Sigmoid colon (tissue), 6 donors: ENCODE measurements at regions not wholly inside any gene's neighbourhood (a gene's known extent, or its start where the extent isn't known, plus 50 kb on each side); places are given as distances from the start of the nearest gene placed in this dataset.

Experiments
- DNase-seq: peaks from one replicate; pipeline ENCODE4 v3.0.0-alpha.2; 2019
- H3K27ac ChIP-seq, 4 donors: fragments of 200-600 bp; sonication (generic); one replicate each; pipeline ENCODE4 v1.5.1; 2016 to 2019; ENCODE audit warnings: mild to moderate bottlenecking in 1 of 4
- H3K27me3 ChIP-seq, 3 donors: fragments of 200-600 bp; sonication (generic); one replicate each; pipeline ENCODE4 v1.5.1; 2019; ENCODE audit warnings: mild to moderate bottlenecking in 1 of 3
- H3K36me3 ChIP-seq, 4 donors: fragments of 200-600 bp; sonication (generic); one replicate each; pipeline ENCODE4 v1.5.1; 2016 to 2019
- H3K4me1 ChIP-seq, 4 donors: fragments of 200-600 bp; sonication (generic); one replicate each; pipeline ENCODE4 v1.5.1; 2017 to 2019
- H3K4me3 ChIP-seq, 4 donors: fragments of 200-600 bp; sonication (generic); one replicate each; pipeline ENCODE4 v1.5.1; 2017 to 2019; ENCODE audit warnings: mild to moderate bottlenecking in 2 of 4, moderate library complexity in 1 of 4
- H3K9me3 ChIP-seq, 4 donors: fragments of 200-600 bp in 3 of 4; sonication (generic) in 3 of 4; one replicate each; pipeline versions ENCODE4 v1.5.1 to v1.6.1; 2013 to 2019
- CTCF ChIP-seq, 4 experiments: fragments of 450-650 bp in 3 of 4; fragments of 200-600 bp in 1 of 4; IDR thresholded peaks; one replicate each; pipeline ENCODE4 v1.5.1; 2016 to 2019; ENCODE audit warnings: antibody characterized with exemption in 4 of 4, mild to moderate bottlenecking in 3 of 4, moderate library complexity in 2 of 4
- EP300 ChIP-seq, 4 donors: sonication (generic); formaldehyde crosslinking; IDR thresholded peaks; one replicate each; pipeline ENCODE4 v1.6.1; 2017; ENCODE audit warnings: antibody characterized with exemption in 4 of 4
- POLR2A ChIP-seq, 2 donors: fragments of 450-650 bp; IDR thresholded peaks; one replicate each; pipeline ENCODE4 v1.6.1; 2016; ENCODE audit warnings: antibody characterized with exemption in 2 of 2, mild to moderate bottlenecking in 2 of 2, moderate library complexity in 2 of 2
- POLR2AphosphoS5 ChIP-seq, 4 donors: sonication (generic); formaldehyde crosslinking; IDR thresholded peaks; one replicate each; pipeline ENCODE4 v1.6.1; 2017; ENCODE audit warnings: antibody characterized with exemption in 4 of 4
- WGBS, 2 donors: extraction: QIAGEN DNeasy Blood & Tissue Kit; methylation state at CpG; one replicate each; pipeline ENCODE4 v1.1.7; 2013; 5-methylcytosine and 5-hydroxymethylcytosine counted together
- intact Hi-C: fragments of 100-400 bp; cut with DNase I; formaldehyde crosslinking; loops from one replicate; pipeline ENCODE4 v1.15.1; 2023
- donor health status: healthy with polysubstance abuse.
- donor health status: healthy.

GRCh38 chr12:13719986-13720385 is 261.4 kb downstream of the GRIN2B start:
- Histone ChIP-seq H3K9me3 (no peaks in the 10 kb centered on the region), H3K27me3 (no peaks in the 10 kb centered on the region), H3K4me1 (no peaks in the 10 kb centered on the region), H3K36me3 (no peaks in the 10 kb centered on the region), H3K4me3 (no peak overlapping the region), H3K27ac (no peak overlapping the region)
- no peak for TF ChIP-seq POLR2A (IDR thresholded peaks at IDR 0.05)
- no peak for TF ChIP-seq CTCF (IDR thresholded peaks at IDR 0.05)
- no peak for TF ChIP-seq EP300 (IDR thresholded peaks at IDR 0.05)
- TF ChIP-seq POLR2AphosphoS5 (IDR thresholded peaks at IDR 0.05), result no peak
- WGBS, 2 donors, result 83 to 94% methylated on average over 2 of the region's 2 CpGs
- intact Hi-C loops, result no loop called here
- DNase-seq, result no peak

DNA sequence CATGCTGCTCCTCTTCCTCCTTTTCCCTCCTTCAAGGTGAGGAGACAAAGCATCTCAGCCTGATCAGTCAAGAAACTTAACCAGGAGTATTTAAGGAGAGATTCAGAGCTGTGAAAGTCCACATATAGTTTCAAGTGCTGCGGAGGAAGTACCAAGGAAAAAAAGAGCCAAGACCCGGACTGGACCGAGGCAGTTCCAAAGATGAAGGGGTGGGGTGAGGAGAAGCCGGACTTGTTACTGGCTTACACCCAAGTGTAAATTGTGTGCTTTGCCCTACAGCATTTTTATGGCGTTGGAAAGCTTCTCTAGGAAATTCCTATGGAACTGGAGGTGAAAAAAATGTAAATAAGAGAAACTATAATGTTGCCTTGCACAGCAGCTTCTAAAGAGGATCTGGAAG is 263.1 kb downstream of the GRIN2B start:
- intact Hi-C loops, result no loop called here
- no peak for DNase-seq
- WGBS, 2 donors, result 14 to 49% methylated on average over 5 of the region's 5 CpGs
- Histone ChIP-seq H3K27me3 (no peaks in the 10 kb centered on the region), H3K9me3 (no peaks in the 10 kb centered on the region), H3K36me3 (no peaks in the 10 kb centered on the region), H3K4me3 (no peak overlapping the region), H3K4me1 (no peaks in the 10 kb centered on the region), H3K27ac (no peak overlapping the region)
- no peak for TF ChIP-seq POLR2A (IDR thresholded peaks at IDR 0.05)
- TF ChIP-seq EP300 (IDR thresholded peaks at IDR 0.05), result no peak
- no peak for TF ChIP-seq POLR2AphosphoS5 (IDR thresholded peaks at IDR 0.05)

DNA sequence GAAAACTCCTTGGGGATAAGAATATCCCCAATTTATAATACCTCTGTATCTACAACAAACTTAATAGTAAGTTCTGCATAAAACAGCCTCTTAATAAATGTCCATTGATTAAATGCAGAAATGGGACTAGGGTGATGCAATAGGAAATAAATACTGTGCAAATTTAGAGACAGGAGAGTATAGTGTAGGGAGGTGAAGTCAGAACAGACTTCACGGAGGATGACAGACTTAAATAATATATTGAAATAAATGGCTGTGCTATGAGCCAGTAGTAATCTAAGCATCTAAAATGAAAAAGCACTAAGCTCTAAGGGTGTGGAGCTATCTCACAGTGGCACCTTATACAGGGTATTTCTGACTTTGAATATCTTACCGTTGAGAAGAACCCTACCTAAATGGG is 265.3 kb downstream of the GRIN2B start:
- H3K4me3 ChIP-seq, result no peak overlapping the region
- DNase-seq, result no peak
- WGBS, 2 donors, result 94 to 95% methylated on average over 2 of the region's 2 CpGs
- intact Hi-C loops, result no loop called here
- no peaks in the 10 kb centered on the region for H3K36me3 ChIP-seq
- H3K27ac ChIP-seq, result no peak overlapping the region
- no peaks in the 10 kb centered on the region for H3K9me3 ChIP-seq
- H3K27me3 ChIP-seq, result no peaks in the 10 kb centered on the region
- TF ChIP-seq CTCF (IDR thresholded peaks at IDR 0.05), result no peak
- TF ChIP-seq POLR2A (IDR thresholded peaks at IDR 0.05), result no peak
- no peak for TF ChIP-seq POLR2AphosphoS5 (IDR thresholded peaks at IDR 0.05)
- TF ChIP-seq EP300 (IDR thresholded peaks at IDR 0.05), result no peak
- H3K4me1 ChIP-seq, result no peaks in the 10 kb centered on the region

- WGBS, 2 donors, result 31 to 60% methylated on average over 4 of the region's 4 CpGs
- Histone ChIP-seq H3K4me3 (no peak overlapping the region), H3K4me1 (no peaks in the 10 kb centered on the region), H3K36me3 (no peaks in the 10 kb centered on the region), H3K27ac (no peak overlapping the region), H3K9me3 (no peaks in the 10 kb centered on the region), H3K27me3 (no peaks in the 10 kb centered on the region)
- TF ChIP-seq EP300 (IDR thresholded peaks at IDR 0.05) (no peak), POLR2A (IDR thresholded peaks at IDR 0.05) (no peak)
- DNase-seq, result no peak
- intact Hi-C loops, result no loop called here
These were observed 267.6 kb downstream of the GRIN2B start for GRCh38 chr12:13713556-13714410.

GRCh38 chr12:13707829-13708228 is 273.6 kb downstream of the GRIN2B start:
- Histone ChIP-seq H3K9me3 (no peaks in the 10 kb centered on the region), H3K36me3 (no peaks in the 10 kb centered on the region), H3K27ac (no peak overlapping the region), H3K4me1 (no peaks in the 10 kb centered on the region), H3K27me3 (no peaks in the 10 kb centered on the region), H3K4me3 (no peak overlapping the region)
- TF ChIP-seq POLR2A (IDR thresholded peaks at IDR 0.05), result no peak
- no peak for TF ChIP-seq EP300 (IDR thresholded peaks at IDR 0.05)
- no peak for TF ChIP-seq CTCF (IDR thresholded peaks at IDR 0.05)
- no peak for TF ChIP-seq POLR2AphosphoS5 (IDR thresholded peaks at IDR 0.05)
- intact Hi-C loops, result no loop called here
- no peak for DNase-seq
- WGBS, 2 donors, result 97 to 99% methylated on average over 1 of the region's 1 CpG
